Head of caudate nucleus (tissue), 42 donors: ENCODE measurements at regions not wholly inside any gene's neighbourhood (a gene's known extent, or its start where the extent isn't known, plus 50 kb on each side); places are given as distances from the start of the nearest gene placed in this dataset.
"Not testable (repeated sequence)": the region's sequence is repeated elsewhere in the genome, so short reads cannot be mapped to it uniquely, and the experiment has no call there.

Experiments used
- DNase-seq, 42 donors: peaks; one replicate each; pipeline versions ENCODE4 v3.0.0 to v3.0.0-alpha.2; 2020 to 2021; ENCODE audit warnings: mixed read lengths in 7 of 42
- intact Hi-C: fragments of 100-400 bp; cut with DNase I; formaldehyde crosslinking; loops from one replicate; pipeline ENCODE4 v1.15.0; 2022

- no peak for DNase-seq
- intact Hi-C loops, result no loop called here
Observed at GRCh38 chr4:156109943-156110900, 156.6 kb upstream of the CTSO start.

- intact Hi-C loops, DNase-seq: not testable (repeated sequence)
Observed at GRCh38 chr4:156109087-156109486, 155.4 kb upstream of the CTSO start.

GRCh38 chr4:156103311-156103710 lies 149.6 kb upstream of the CTSO start:
- intact Hi-C loops, result no loop called here

DNA sequence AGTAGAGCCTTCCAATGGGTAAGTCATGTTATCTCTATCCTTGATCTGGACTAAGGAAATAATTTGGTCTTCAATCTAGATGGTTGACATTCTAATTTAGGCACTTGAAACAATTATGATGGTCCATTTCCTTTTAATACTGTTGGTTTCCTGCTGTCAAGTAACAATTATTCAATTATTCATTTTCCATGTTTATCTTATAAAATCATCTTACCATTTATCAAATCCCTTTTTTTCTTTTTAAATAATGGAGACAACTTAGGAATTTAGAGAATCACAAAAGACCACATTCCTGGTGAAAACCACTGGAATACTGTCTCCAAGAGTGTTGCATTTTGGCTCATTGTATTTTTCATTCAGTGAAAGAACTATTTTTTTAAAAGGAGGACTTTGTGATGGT lies 148.7 kb upstream of the CTSO start:
- DNase-seq, result no peak
- intact Hi-C loops, result no loop called here

More at GRCh38 chr4:156103311-156103710, 149.6 kb upstream of the CTSO start:
- no peak for DNase-seq

DNA sequence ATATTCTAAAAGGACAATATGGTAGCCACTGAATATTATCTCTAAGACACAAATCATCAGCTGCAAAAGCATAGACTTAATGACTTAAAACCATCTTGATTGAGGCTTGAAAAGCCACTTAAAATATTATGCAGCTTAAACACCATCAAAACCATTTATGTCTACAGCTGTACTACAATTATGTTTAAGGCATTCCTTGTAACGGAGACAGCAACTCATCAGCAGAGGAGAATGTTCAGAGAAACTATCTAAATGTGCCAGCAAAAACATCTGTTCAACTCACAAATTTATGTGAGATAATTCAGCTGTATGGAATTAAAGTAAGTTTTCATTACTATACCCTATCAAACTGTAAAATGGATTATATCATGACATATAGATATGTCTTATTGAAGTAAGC lies 147.9 kb upstream of the CTSO start:
- no peak for DNase-seq
- intact Hi-C loops, result no loop called here

GRCh38 chr4:156100651-156101050 lies 147.0 kb upstream of the CTSO start:
- DNase-seq, result no peak
- intact Hi-C loops, result no loop called here

- intact Hi-C loops, result no loop called here
- no peak for DNase-seq
Observed at GRCh38 chr4:156098805-156099204, 145.1 kb upstream of the CTSO start.

DNA sequence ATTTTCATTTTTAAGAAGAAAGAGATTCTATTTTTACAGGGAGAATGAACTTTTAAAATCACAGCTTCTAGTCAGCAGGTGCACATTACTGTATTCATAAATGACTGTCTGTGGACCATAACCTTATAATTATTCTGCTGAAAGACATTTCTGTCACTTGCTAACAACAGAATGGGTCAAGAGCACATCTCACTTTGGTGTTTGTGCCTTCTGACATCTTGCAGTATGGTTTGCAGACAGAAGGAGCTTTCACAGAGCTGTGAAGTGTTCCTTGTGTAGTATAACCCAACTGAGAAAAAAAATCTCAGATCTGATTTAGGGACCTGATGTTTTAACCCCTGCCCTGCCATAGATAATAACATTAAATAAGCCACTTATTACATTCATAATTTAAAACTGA lies 131.4 kb upstream of the CTSO start:
- intact Hi-C loops, result no loop called here

DNA sequence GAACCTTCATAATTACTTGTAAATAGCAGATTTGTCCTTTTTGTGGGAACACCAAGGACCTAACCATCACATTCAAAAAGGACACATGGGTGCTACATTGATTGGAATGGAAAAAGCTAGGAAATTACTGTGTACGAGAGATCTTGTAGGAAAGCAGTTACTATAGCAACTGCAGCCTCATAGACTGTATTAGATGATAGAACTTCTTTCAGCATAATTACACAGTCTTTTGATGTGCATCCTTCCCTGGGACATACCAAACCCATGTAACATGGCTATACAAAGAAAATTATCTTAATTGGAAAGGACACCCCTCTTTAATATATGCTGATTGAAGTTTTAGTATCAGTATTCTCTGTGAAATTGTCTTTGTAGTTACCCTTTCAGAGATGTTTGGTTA lies 130.7 kb upstream of the CTSO start:
- no peak for DNase-seq
- intact Hi-C loops, result no loop called here

More for the DNA sequence above, 131.4 kb upstream of the CTSO start:
- DNase-seq, result no peak

DNA sequence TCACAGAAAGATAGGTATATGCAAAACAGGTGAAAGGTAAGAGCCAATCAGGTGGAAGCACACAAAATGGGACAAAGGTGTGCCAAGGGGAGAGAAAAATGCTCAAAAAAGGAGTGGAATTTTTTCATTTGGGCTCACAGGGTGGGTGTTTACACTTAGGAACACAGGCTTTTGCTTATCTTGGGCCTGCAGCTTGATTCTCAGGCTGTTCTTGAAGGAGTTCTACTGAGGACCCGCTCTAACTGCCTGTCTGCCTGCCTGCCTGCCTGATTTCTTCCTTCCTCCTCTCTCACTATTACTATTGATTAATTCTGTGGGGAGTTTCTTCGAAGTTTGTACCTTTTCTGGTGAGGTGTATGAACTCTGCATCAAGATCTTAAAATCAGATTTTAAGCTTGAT lies 120.3 kb upstream of the CTSO start:
- intact Hi-C loops, result no loop called here
- no peak for DNase-seq

DNA sequence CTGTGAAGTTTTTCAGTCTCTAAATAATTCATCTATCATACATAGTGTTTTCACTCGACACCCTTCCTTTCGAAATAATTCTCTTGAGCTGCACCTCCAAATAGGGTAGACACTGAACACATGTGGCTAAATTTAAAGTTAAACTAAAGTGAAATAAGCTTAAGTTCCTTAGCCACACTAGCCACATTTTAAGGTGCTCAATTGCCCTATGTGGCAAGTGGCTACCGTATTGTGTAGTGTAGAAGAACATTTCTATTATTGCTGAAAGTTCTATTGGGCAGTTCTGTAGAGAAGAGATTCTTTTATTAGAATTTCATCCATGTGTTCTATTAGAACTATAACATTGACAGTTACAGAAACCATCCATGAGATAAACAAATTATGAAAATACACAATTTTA lies 107.0 kb upstream of the CTSO start:
- DNase-seq, result no peak

DNA sequence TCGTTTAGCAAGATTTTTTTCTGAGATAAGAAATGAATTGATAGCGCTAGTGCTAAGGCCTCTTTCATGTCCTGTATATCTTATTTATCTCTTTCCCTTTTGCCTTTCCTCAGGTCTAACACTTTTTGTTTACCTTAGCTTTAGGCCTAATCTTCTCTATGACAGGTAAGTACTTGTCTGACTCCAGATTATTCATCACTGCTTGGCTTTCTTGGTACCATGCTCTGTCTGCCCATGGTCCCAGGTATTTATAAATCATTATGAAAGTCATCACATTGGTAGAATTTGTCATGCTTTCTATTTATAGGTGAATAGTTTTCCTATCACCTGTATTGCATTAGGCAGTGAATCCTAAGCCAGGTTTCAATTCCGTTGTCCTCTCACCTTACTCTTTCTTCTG lies 99.5 kb upstream of the CTSO start:
- DNase-seq, result no peak
- intact Hi-C loops, result no loop called here

More for the DNA sequence above, 107.0 kb upstream of the CTSO start:
- intact Hi-C loops, result no loop called here

DNA sequence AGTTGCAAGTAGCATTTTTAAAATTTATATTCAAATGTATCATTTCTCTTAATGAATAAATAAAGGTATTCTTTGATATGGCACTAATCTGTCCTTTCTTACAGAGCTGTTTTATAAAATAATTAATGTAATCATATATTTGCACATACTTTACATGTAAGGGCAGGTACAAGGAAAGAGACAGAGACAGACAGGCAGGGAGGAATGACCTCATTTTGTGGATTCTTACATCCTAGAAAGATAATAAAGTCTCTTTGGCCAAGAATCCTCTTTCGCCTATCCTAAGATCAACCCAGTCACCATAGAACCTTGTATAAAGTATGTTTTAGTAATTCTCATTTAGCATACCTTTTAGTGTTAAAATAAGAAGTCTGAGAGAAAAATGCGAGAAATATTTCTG lies 98.5 kb upstream of the CTSO start:
- intact Hi-C loops, result no loop called here
- DNase-seq, result no peak

GRCh38 chr4:156038772-156039171 lies 85.1 kb upstream of the CTSO start:
- DNase-seq, result no peak
- intact Hi-C loops, result no loop called here

- DNase-seq, result no peak
- intact Hi-C loops, result no loop called here
Observed at GRCh38 chr4:156036496-156036895, 82.8 kb upstream of the CTSO start.

- intact Hi-C loops, result no loop called here
Observed at GRCh38 chr4:156029691-156030090, 76.0 kb upstream of the CTSO start.

DNA sequence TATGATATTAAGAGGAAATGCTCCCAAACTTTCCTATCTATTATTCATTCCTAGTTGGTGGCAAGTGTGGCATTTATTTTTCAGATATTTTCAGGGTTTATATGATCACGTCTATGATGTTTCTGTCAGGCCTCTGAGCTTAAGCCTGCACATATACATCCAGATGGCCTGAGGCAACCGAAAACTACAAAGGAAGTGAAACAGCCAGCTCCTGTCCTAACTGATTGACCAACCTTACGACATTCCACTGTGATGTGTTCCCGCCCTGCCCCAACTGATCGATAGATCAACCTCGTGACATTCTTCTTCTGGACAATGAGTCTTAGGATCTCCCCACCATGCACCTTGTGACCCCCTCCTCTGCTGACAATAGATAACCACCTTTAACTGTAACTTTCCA lies 67.6 kb upstream of the CTSO start:
- DNase-seq, result no peak
- intact Hi-C loops, result no loop called here

More at GRCh38 chr4:156029691-156030090, 76.0 kb upstream of the CTSO start:
- DNase-seq, result no peak

DNA sequence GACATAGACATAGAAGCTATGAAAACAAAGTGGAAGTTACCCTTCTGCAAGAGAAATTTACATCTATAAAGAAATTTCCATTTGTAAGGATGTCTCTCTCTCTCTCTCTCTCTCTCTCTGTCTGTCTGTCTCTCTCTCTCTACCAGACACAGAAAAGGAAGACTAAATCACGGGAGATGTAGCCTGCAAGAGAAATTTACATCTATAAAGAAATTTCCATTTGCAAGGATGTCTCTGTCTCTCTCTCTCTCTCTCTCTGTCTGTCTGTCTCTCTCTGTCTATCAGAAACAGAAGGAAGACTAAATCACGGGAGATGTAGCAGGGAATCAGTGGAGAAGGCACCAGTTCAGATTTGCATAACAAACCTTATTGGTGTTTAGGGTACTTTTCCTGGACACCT lies 65.6 kb upstream of the CTSO start:
- intact Hi-C loops, result no loop called here
- no peak for DNase-seq

- intact Hi-C loops, result no loop called here
- DNase-seq, result no peak
Observed at GRCh38 chr4:156018383-156018782, 64.7 kb upstream of the CTSO start.

- intact Hi-C loops, result no loop called here
- no peak for DNase-seq
Observed at GRCh38 chr4:156015781-156016180, 62.1 kb upstream of the CTSO start.

DNA sequence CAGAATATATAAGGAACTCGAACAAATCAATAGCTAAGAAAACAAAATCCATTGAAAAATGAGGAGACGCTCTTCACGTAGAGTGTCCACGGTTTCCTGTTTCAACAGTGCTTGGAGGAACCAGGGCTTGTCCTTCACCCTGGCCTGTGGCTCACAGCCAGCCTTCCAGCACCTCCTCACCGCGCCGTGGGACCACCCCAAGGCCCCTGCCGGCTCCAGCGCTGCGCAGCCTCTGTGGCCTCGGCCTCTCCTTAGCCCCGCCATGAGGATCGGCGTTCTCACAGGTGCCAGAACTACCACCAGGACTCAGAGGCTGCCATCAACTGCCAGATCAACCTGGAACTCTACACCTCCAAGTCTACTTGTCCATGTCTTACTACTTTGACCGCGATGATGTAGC lies 52.5 kb upstream of the CTSO start:
- no peak for DNase-seq
- intact Hi-C loops, result no loop called here
